ENCODE measurements at regions not wholly inside any gene's neighbourhood (a gene's known extent, or its start where the extent isn't known, plus 50 kb on each side); places are given as distances from the start of the nearest gene placed in this dataset.

DNA sequence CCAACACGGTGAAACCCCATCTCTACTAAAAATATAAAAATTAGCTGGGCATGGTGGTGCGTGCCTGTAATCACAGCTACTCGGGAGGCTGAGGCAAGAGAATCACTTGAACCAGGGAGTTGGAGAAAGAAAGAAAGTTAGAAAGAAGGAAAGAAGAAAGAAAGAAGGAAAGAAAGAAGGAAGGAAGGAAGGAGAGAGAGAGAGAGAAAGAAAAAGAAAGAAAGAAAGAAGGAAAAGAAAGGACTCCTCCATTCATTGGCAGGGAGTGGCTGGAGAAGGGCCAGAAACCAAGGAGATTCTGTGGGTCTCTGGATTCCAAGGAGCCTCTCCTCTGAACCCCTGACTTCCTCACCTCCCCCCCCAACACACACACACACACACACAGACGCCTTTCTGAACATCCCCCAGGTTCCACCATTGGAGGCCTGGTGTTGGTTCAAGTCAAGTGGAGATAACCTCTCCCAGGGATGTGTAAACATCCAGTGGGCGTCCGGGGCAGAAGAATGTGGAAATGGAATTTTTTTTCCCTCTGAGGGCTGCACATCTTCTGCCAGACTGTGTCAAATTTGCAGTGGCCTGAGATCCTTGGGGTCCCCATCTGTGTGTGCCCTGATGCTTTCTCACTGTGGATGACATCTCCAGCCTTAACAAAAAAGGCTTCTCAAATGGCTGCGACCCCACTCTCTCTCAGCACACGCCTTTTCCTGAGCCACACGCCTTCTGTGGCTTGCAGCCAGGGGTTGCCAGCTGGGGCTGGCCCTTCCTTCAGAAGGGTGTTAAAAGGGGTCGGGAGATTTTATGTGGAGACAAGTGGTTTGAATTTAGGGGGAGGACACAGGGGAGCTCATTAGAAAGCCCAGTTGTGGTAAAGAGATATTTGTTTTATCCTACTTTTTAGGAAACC is 109.3 kb upstream of the HAND1 start:
- TF ChIP-seq, protein P1, sequence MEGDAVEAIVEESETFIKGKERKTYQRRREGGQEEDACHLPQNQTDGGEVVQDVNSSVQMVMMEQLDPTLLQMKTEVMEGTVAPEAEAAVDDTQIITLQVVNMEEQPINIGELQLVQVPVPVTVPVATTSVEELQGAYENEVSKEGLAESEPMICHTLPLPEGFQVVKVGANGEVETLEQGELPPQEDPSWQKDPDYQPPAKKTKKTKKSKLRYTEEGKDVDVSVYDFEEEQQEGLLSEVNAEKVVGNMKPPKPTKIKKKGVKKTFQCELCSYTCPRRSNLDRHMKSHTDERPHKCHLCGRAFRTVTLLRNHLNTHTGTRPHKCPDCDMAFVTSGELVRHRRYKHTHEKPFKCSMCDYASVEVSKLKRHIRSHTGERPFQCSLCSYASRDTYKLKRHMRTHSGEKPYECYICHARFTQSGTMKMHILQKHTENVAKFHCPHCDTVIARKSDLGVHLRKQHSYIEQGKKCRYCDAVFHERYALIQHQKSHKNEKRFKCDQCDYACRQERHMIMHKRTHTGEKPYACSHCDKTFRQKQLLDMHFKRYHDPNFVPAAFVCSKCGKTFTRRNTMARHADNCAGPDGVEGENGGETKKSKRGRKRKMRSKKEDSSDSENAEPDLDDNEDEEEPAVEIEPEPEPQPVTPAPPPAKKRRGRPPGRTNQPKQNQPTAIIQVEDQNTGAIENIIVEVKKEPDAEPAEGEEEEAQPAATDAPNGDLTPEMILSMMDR (IDR thresholded peaks at IDR 0.05), result no peak
- no peak for TF ChIP-seq POLR2A (IDR thresholded peaks at IDR 0.05)

All from Peyer's patch (tissue), 4 donors.